K562 (cell line): ENCODE measurements at regions not wholly inside any gene's neighbourhood (a gene's known extent, or its start where the extent isn't known, plus 50 kb on each side); places are given as distances from the start of the nearest gene placed in this dataset.

ENCODE experiments used
- ATAC-seq: fragments of 200-7000 bp; cut with Tn5 transposase; 3 replicates; pipeline ENCODE4 v1.9.1; 2020; ENCODE audit warnings: moderate library complexity
- BruUV-seq: library from RNA; stranded (reverse); fragments of 400-500 nt; replicated peaks from 2 replicates; lab custom pipeline; 2021; lab: Mats Ljungman, UMichigan
- CTCF ChIA-PET: fragments of 300-600 bp; formaldehyde crosslinking; extraction: SDS; loops from one replicate; lab custom pipeline; 2021; ENCODE audit warnings: low intra/inter-chr PET ratio; lab: Yijun Ruan, JAX
- POLR2A ChIA-PET: fragments of 300-600, 350-650 bp; sonication (Branson Sonifier 250); formaldehyde crosslinking; extraction: SDS; loops from one replicate; lab custom pipeline; 2021; ENCODE audit warnings: antibody characterized with exemption, inconsistent platforms; lab: Yijun Ruan, JAX
- DNase-seq, 4 experiments: peaks; one replicate each; pipeline versions ENCODE4 v3.0.0 to v3.0.0-alpha.2; 2011 to 2018; ENCODE audit warnings: low spot score in 3 of 4, mixed read lengths in 3 of 4; ENCODE audit errors: extremely low read depth in 1 of 4
- FAIRE-seq: peaks from 2 replicates; lab custom pipeline; 2011; peaks lifted over from hg19 to GRCh38; lab: Jason Lieb, UNC
- H2AFZ ChIP-seq: 2 replicates; pipeline ENCODE4 v1.6.0; 2011; ENCODE audit warnings: low read depth, low read length, control low read depth, inconsistent platforms
- H3K27ac ChIP-seq: fragments of 200-600 bp; 3 replicates; pipeline ENCODE4 v1.8.0; 2011; ENCODE audit warnings: low read depth, mild to moderate bottlenecking, control low read depth, inconsistent platforms, low read length, moderate library complexity, mixed read lengths; ENCODE audit errors: extremely low read depth
- H3K27me3 ChIP-seq, 2 experiments: fragments of 300-600 bp in 1 of 2; 2 replicates in 1 of 2; 3 replicates in 1 of 2; pipeline versions ENCODE4 v1.6.0 to v1.8.0; 2011; ENCODE audit warnings: inconsistent platforms in 2 of 2, low read length in 2 of 2, mild to moderate bottlenecking in 1 of 2, mixed read lengths in 1 of 2, moderate library complexity in 1 of 2; ENCODE audit not compliant: control insufficient read depth in 2 of 2, insufficient read depth in 2 of 2
- H3K36me3 ChIP-seq: fragments of 300-600 bp; 3 replicates; pipeline ENCODE4 v1.8.0; 2011; ENCODE audit warnings: mild to moderate bottlenecking, low read length, inconsistent platforms; ENCODE audit not compliant: control insufficient read depth, insufficient read depth
- H3K4me1 ChIP-seq, 2 experiments: fragments of 200-600 bp in 1 of 2; replicated peaks in 1 of 2; 2 replicates in 1 of 2; 3 replicates in 1 of 2; pipeline versions ENCODE4 v1.5.1 to v1.8.0; 2011; ENCODE audit warnings: inconsistent platforms in 2 of 2, low read length in 2 of 2, mild to moderate bottlenecking in 1 of 2, mixed read lengths in 1 of 2, moderate library complexity in 1 of 2; ENCODE audit not compliant: control insufficient read depth in 2 of 2, insufficient read depth in 2 of 2
- H3K4me2 ChIP-seq: 2 replicates; pipeline ENCODE4 v1.6.1; 2011; ENCODE audit warnings: low read length, control low read depth, inconsistent platforms, mixed read lengths; ENCODE audit not compliant: insufficient read depth
- H3K4me3 ChIP-seq: fragments of 200-600 bp; sonication (generic), shearing (Covaris generic); 2 replicates; pipeline ENCODE4 v1.5.1; 2016; ENCODE audit warnings: control low read depth, inconsistent platforms
- H3K79me2 ChIP-seq: fragments of 200-600 bp; 3 replicates; pipeline ENCODE4 v1.8.0; 2011; ENCODE audit warnings: low read length, inconsistent platforms; ENCODE audit not compliant: control insufficient read depth, insufficient read depth
- H3K9ac ChIP-seq, 2 experiments: 2 replicates each; pipeline versions ENCODE4 v1.6.0 to v1.6.1; 2011; ENCODE audit warnings: low read depth in 2 of 2, low read length in 2 of 2, control low read depth in 1 of 2, inconsistent platforms in 1 of 2, mild to moderate bottlenecking in 1 of 2, mixed read lengths in 1 of 2; ENCODE audit not compliant: insufficient read depth in 1 of 2
- H3K9me1 ChIP-seq: one replicate; pipeline ENCODE4 v1.6.0; 2011; ENCODE audit warnings: inconsistent platforms, mild to moderate bottlenecking, low read length, moderate library complexity; ENCODE audit not compliant: control insufficient read depth, insufficient read depth
- H3K9me3 ChIP-seq: replicated peaks from 2 replicates; pipeline ENCODE4 v1.5.1; 2011; ENCODE audit warnings: low read depth, low read length, inconsistent platforms; ENCODE audit not compliant: control insufficient read depth, insufficient read depth
- H4K20me1 ChIP-seq: replicated peaks from 2 replicates; pipeline ENCODE4 v1.6.1; 2011; ENCODE audit warnings: low read length, inconsistent platforms, mixed read lengths; ENCODE audit not compliant: control insufficient read depth, insufficient read depth
- ATF4 ChIP-seq: fragments of 450-650 bp; formaldehyde crosslinking; IDR thresholded peaks from 2 replicates; pipeline ENCODE4 v1.4.0; 2022; ENCODE audit warnings: mild to moderate bottlenecking, moderate library complexity
- CCAR2 ChIP-seq: fragments of 200-400 bp; formaldehyde crosslinking; IDR thresholded peaks from 2 replicates; pipeline ENCODE4 v1.6.1; 2017; ENCODE audit warnings: mild to moderate bottlenecking, low read depth, low read length
- DDX20 ChIP-seq: fragments of 450-650 bp; IDR thresholded peaks from 2 replicates; pipeline ENCODE4 v1.6.1; 2016; ENCODE audit warnings: missing genetic modification characterization, low read depth, mild to moderate bottlenecking, missing compliant biosample characterization, moderate library complexity
- HOMEZ ChIP-seq: fragments of 250-450 bp; sonication (Bioruptor Pico); IDR thresholded peaks from 2 replicates; pipeline ENCODE4 v1.4.0; 2020; ENCODE audit warnings: mild to moderate bottlenecking, moderate library complexity
- ILF3 ChIP-seq: fragments of 450-650 bp; IDR thresholded peaks from 2 replicates; pipeline ENCODE4 v1.6.1; 2018; ENCODE audit warnings: antibody characterized with exemption, mild to moderate bottlenecking, moderate library complexity, borderline replicate concordance
- IRF1 ChIP-seq: sonication (generic); formaldehyde crosslinking; IDR thresholded peaks from 2 replicates; pipeline ENCODE4 v1.8.0; 2022; ENCODE audit warnings: missing genetic modification reagents, mild to moderate bottlenecking, borderline replicate concordance
- KDM1A ChIP-seq, 2 experiments: fragments of 450-650 bp; IDR thresholded peaks; 2 replicates each; pipeline ENCODE4 v1.6.1; 2016; ENCODE audit warnings: mild to moderate bottlenecking in 2 of 2
- MEF2D ChIP-seq: conservative IDR thresholded peaks from 2 replicates; pipeline ENCODE4 v1.6.1; 2016; ENCODE audit warnings: low read depth, missing genetic modification characterization, missing compliant biosample characterization
- POLR2A ChIP-seq: fragments of 450-650 bp; conservative IDR thresholded peaks from 2 replicates; pipeline ENCODE4 v1.6.1; 2016
- POLR2AphosphoS5 ChIP-seq: IDR thresholded peaks from 2 replicates; pipeline ENCODE4 v1.6.1; 2011; ENCODE audit warnings: mild to moderate bottlenecking, low read depth, low read length, moderate library complexity; ENCODE audit not compliant: control insufficient read depth, insufficient read depth
- RFX5 ChIP-seq: IDR thresholded peaks from 2 replicates; pipeline ENCODE4 v1.6.1; 2011; ENCODE audit warnings: low read depth, mild to moderate bottlenecking, improper control_type of control experiment, low read length
- SFPQ ChIP-seq: fragments of 200-400 bp; formaldehyde crosslinking; IDR thresholded peaks from 2 replicates; pipeline ENCODE4 v1.6.1; 2017; ENCODE audit warnings: mild to moderate bottlenecking, low read depth, low read length, moderate library complexity
- ZBTB17 ChIP-seq: fragments of 450-650 bp; formaldehyde crosslinking; IDR thresholded peaks from 2 replicates; pipeline ENCODE4 v1.4.0; 2020; ENCODE audit warnings: mild to moderate bottlenecking
- ZNF263 ChIP-seq: sonication (generic); formaldehyde crosslinking; IDR thresholded peaks from 2 replicates; pipeline ENCODE4 v1.8.0; 2022; ENCODE audit warnings: mild to moderate bottlenecking, missing genetic modification reagents, borderline replicate concordance
- ZNF277 ChIP-seq: fragments of 250-450 bp; sonication (Bioruptor Pico); IDR thresholded peaks from 2 replicates; pipeline ENCODE4 v1.8.0; 2022; ENCODE audit warnings: inconsistent platforms, mild to moderate bottlenecking, moderate library complexity, borderline replicate concordance
- ZNF551 ChIP-seq: fragments of 250-450 bp; sonication (Bioruptor Pico); IDR thresholded peaks from 2 replicates; pipeline ENCODE4 v1.5.0; 2021; ENCODE audit warnings: mild to moderate bottlenecking, moderate library complexity
- ZNF717 ChIP-seq: fragments of 250-450 bp; sonication (Bioruptor Pico); IDR thresholded peaks from 2 replicates; pipeline ENCODE4 v1.5.0; 2021
- in situ Hi-C: fragments of 300-500 bp; cut with MboI; formaldehyde crosslinking; loops from 4 replicates; pipeline ENCODE4 v1.15.0; 2018; ENCODE audit warnings: inconsistent platforms, mixed read lengths
- intact Hi-C: fragments of 100-400 bp; cut with micrococcal nuclease; formaldehyde crosslinking; loops from 2 replicates; pipeline ENCODE4 v1.14.2; 2022

GRCh38 chr14:49489341-49489740 is 96.8 kb downstream of the RPS29 start:
- Histone ChIP-seq H4K20me1 (no peaks in the 10 kb centered on the region), H3K36me3 (no peaks in the 10 kb centered on the region), H3K4me1 (no peaks in the 10 kb centered on the region), H2AFZ (no peak overlapping the region), H3K27ac (no peak overlapping the region), H3K4me2 (no peak overlapping the region), H3K4me3 (no peak overlapping the region), H3K79me2 (no peaks in the 10 kb centered on the region), H3K9ac (no peak overlapping the region), H3K27me3 (peaks cover 0 to 3% of the 10 kb centered on the region in 2 experiments; a peak in 1 of 5 replicates), H3K9me3 (no peaks in the 10 kb centered on the region), H3K9me1 (no peaks in the 10 kb centered on the region)
- no TSS peak for BruUV-seq
- CTCF ChIA-PET, result no interaction called here
- POLR2A ChIA-PET, result no interaction called here
- intact Hi-C loops (no loop called here), in situ Hi-C loops (no loop called here)
- FAIRE-seq, result no peak
- ATAC-seq, result no peak
- no peak for DNase-seq
- TF ChIP-seq POLR2A (no peak), HOMEZ (no peak), MEF2D (tag) (no peak), POLR2AphosphoS5 (no peak), SFPQ (no peak), ZNF277 (CRISPR knock-in tag) (no peak), ATF4 (CRISPR knock-in tag) (no peak), ZBTB17 (no peak), IRF1 (CRISPR knock-in tag) (no peak), RFX5 (no peak), ILF3 (no peak), ZNF717 (no peak), DDX20 (tag) (no peak), KDM1A (IDR thresholded peaks at IDR 0.05) (no peak), ZNF551 (no peak), ZNF263 (no peak), CCAR2 (no peak)
